ENCODE measurements at regions not wholly inside any gene's neighbourhood (a gene's known extent, or its start where the extent isn't known, plus 50 kb on each side); places are given as distances from the start of the nearest gene placed in this dataset.

DNA sequence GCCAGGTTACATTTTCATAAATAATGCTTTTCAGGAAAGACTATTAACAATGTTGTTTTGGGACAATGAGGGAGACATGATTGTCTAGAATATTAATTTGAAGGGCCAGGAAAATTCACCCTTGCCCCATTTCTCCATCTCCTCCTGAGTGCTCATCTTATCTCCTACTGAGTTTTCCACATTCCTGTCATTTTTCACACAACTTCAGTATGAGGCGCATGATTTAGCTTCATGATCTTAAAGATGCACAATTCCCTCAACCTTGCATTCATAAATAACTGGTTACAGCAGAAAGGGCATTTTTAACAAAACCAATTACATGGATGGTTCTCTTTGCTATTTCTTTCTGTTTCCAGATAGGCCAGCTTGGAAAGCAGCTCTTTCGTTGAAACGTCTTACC is 1699.2 kb upstream of the IGFBP7 start:
- in situ Hi-C loops (cut with MboI; ENCODE audit: low sequenced_read_pairs, unreplicated experiment): no loop called here
- no peak for DNase-seq (ENCODE audit: low spot score)
- TF ChIP-seq, protein P1, sequence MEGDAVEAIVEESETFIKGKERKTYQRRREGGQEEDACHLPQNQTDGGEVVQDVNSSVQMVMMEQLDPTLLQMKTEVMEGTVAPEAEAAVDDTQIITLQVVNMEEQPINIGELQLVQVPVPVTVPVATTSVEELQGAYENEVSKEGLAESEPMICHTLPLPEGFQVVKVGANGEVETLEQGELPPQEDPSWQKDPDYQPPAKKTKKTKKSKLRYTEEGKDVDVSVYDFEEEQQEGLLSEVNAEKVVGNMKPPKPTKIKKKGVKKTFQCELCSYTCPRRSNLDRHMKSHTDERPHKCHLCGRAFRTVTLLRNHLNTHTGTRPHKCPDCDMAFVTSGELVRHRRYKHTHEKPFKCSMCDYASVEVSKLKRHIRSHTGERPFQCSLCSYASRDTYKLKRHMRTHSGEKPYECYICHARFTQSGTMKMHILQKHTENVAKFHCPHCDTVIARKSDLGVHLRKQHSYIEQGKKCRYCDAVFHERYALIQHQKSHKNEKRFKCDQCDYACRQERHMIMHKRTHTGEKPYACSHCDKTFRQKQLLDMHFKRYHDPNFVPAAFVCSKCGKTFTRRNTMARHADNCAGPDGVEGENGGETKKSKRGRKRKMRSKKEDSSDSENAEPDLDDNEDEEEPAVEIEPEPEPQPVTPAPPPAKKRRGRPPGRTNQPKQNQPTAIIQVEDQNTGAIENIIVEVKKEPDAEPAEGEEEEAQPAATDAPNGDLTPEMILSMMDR (IDR thresholded peaks at IDR 0.05; ENCODE audit: borderline replicate concordance, control extremely low read depth, extremely low read depth, insufficient read depth, missing control alignments): no peak

- in situ Hi-C loops (cut with MboI; ENCODE audit: low sequenced_read_pairs, unreplicated experiment): no loop called here
- TF ChIP-seq, protein P1 (IDR thresholded peaks at IDR 0.05; ENCODE audit: borderline replicate concordance, control extremely low read depth, extremely low read depth, insufficient read depth, missing control alignments): no peak
- no peak for DNase-seq (ENCODE audit: low spot score)
These were observed 1698.6 kb upstream of the IGFBP7 start for GRCh38 chr4:58808817-58809216.

GRCh38 chr4:58807843-58808615 is 1697.8 kb upstream of the IGFBP7 start:
- no peak for DNase-seq (ENCODE audit: low spot score)
- TF ChIP-seq, protein P1 (IDR thresholded peaks at IDR 0.05; ENCODE audit: borderline replicate concordance, control extremely low read depth, extremely low read depth, insufficient read depth, missing control alignments): no peak
- in situ Hi-C loops (cut with MboI; ENCODE audit: low sequenced_read_pairs, unreplicated experiment): no loop called here

- TF ChIP-seq, protein P1 (IDR thresholded peaks at IDR 0.05; ENCODE audit: borderline replicate concordance, control extremely low read depth, extremely low read depth, insufficient read depth, missing control alignments): no peak
- in situ Hi-C loops (cut with MboI; ENCODE audit: low sequenced_read_pairs, unreplicated experiment): no loop called here
- no peak for DNase-seq (ENCODE audit: low spot score)
These were observed 1666.4 kb upstream of the IGFBP7 start for GRCh38 chr4:58776627-58777026.

GRCh38 chr4:58767598-58767997 is 1657.4 kb upstream of the IGFBP7 start:
- DNase-seq (ENCODE audit: low spot score): no peak
- TF ChIP-seq, protein P1 (IDR thresholded peaks at IDR 0.05; ENCODE audit: borderline replicate concordance, control extremely low read depth, extremely low read depth, insufficient read depth, missing control alignments): no peak
- in situ Hi-C loops (cut with MboI; ENCODE audit: low sequenced_read_pairs, unreplicated experiment): no loop called here

- DNase-seq (ENCODE audit: low spot score): no peak
- TF ChIP-seq, protein P1 (IDR thresholded peaks at IDR 0.05; ENCODE audit: borderline replicate concordance, control extremely low read depth, extremely low read depth, insufficient read depth, missing control alignments): no peak
- in situ Hi-C loops (cut with MboI; ENCODE audit: low sequenced_read_pairs, unreplicated experiment): no loop called here
These were observed 1656.6 kb upstream of the IGFBP7 start for GRCh38 chr4:58766763-58767162.
